Osteoblast (primary cell): ENCODE measurements at regions not wholly inside any gene's neighbourhood (a gene's known extent, or its start where the extent isn't known, plus 50 kb on each side); places are given as distances from the start of the nearest gene placed in this dataset.

Experiments
- DNase-seq: peaks from one replicate; pipeline ENCODE4 v3.0.0; 2011; ENCODE audit warnings: low spot score, mixed read lengths; ENCODE audit not compliant: insufficient read length; ENCODE audit errors: missing footprints
- H2AFZ ChIP-seq: 2 replicates; pipeline ENCODE4 v1.6.0; 2011; ENCODE audit warnings: mild to moderate bottlenecking, low read length
- H3K27ac ChIP-seq: 2 replicates; pipeline ENCODE4 v1.5.1; 2011; ENCODE audit warnings: mild to moderate bottlenecking, low read depth, low read length, moderate library complexity
- H3K27me3 ChIP-seq: 2 replicates; pipeline ENCODE4 v1.6.0; 2012; ENCODE audit warnings: mild to moderate bottlenecking, control low read depth, inconsistent platforms, low read length, moderate library complexity; ENCODE audit not compliant: insufficient read depth
- H3K36me3 ChIP-seq: 2 replicates; pipeline ENCODE4 v1.5.1; 2011; ENCODE audit warnings: mild to moderate bottlenecking, low read length, control low read depth, moderate library complexity; ENCODE audit not compliant: insufficient read depth
- H3K4me1 ChIP-seq: 2 replicates; pipeline ENCODE4 v1.5.1; 2011; ENCODE audit warnings: mild to moderate bottlenecking, low read length, control low read depth, moderate library complexity; ENCODE audit not compliant: insufficient read depth
- H3K4me2 ChIP-seq: 2 replicates; pipeline ENCODE4 v1.6.0; 2011; ENCODE audit warnings: mild to moderate bottlenecking, low read length; ENCODE audit not compliant: insufficient read depth
- H3K4me3 ChIP-seq: fragments of 200-600 bp; sonication (generic); 3 replicates; pipeline ENCODE4 v1.5.1; 2012; ENCODE audit warnings: mild to moderate bottlenecking, low read length, inconsistent platforms; ENCODE audit not compliant: insufficient read depth
- H3K79me2 ChIP-seq: 2 replicates; pipeline ENCODE4 v1.6.0; 2012; ENCODE audit warnings: mild to moderate bottlenecking, low read length, control low read depth, inconsistent platforms; ENCODE audit not compliant: insufficient read depth
- H3K9me3 ChIP-seq: 2 replicates; pipeline ENCODE4 v1.5.1; 2011; ENCODE audit warnings: low read depth, low read length, control low read depth
- H4K20me1 ChIP-seq: 2 replicates; pipeline ENCODE4 v1.6.0; 2012; ENCODE audit warnings: mild to moderate bottlenecking, low read length, control low read depth; ENCODE audit not compliant: insufficient read depth
- CTCF ChIP-seq: IDR thresholded peaks from 2 replicates; pipeline ENCODE4 v1.5.1; 2011; ENCODE audit warnings: mild to moderate bottlenecking, low read depth, low read length, moderate library complexity; ENCODE audit errors: extremely low read depth

GRCh38 chr12:16095531-16096110 lies 181.9 kb downstream of the SLC15A5 start:
- H3K4me3 ChIP-seq = no peak overlapping the region
- H3K27me3 ChIP-seq = no peaks in the 10 kb centered on the region
- H3K36me3 ChIP-seq = no peaks in the 10 kb centered on the region
- no peak overlapping the region for H3K27ac ChIP-seq
- H3K4me2 ChIP-seq = no peak overlapping the region
- no peaks in the 10 kb centered on the region for H3K9me3 ChIP-seq
- peak; percentile 43 for DNase-seq
- no peaks in the 10 kb centered on the region for H3K79me2 ChIP-seq
- H3K4me1 ChIP-seq = no peaks in the 10 kb centered on the region
- no peaks in the 10 kb centered on the region for H4K20me1 ChIP-seq
- TF ChIP-seq CTCF = no peak
- no peak overlapping the region for H2AFZ ChIP-seq

GRCh38 chr12:16094437-16094836 lies 183.0 kb downstream of the SLC15A5 start:
- TF ChIP-seq CTCF = no peak
- no peaks in the 10 kb centered on the region for H3K79me2 ChIP-seq
- H4K20me1 ChIP-seq = no peaks in the 10 kb centered on the region
- H3K4me3 ChIP-seq = no peak overlapping the region
- H3K4me2 ChIP-seq = no peak overlapping the region
- no peaks in the 10 kb centered on the region for H3K36me3 ChIP-seq
- no peaks in the 10 kb centered on the region for H3K9me3 ChIP-seq
- H3K27ac ChIP-seq = no peak overlapping the region
- no peaks in the 10 kb centered on the region for H3K4me1 ChIP-seq
- H3K27me3 ChIP-seq = no peaks in the 10 kb centered on the region
- no peak for DNase-seq
- no peak overlapping the region for H2AFZ ChIP-seq

- Histone ChIP-seq H2AFZ (no peak overlapping the region), H3K79me2 (no peaks in the 10 kb centered on the region), H3K4me2 (no peak overlapping the region), H3K9me3 (no peaks in the 10 kb centered on the region), H3K36me3 (no peaks in the 10 kb centered on the region), H3K4me1 (no peaks in the 10 kb centered on the region), H3K27ac (no peak overlapping the region), H3K27me3 (no peaks in the 10 kb centered on the region), H3K4me3 (no peak overlapping the region), H4K20me1 (no peaks in the 10 kb centered on the region)
- no peak for DNase-seq
- TF ChIP-seq CTCF = no peak
Observed at GRCh38 chr12:16093825-16094224, 182.7 kb downstream of the DERA start.

- no peak for DNase-seq
- Histone ChIP-seq H3K36me3 (no peaks in the 10 kb centered on the region), H3K4me3 (no peak overlapping the region), H3K27me3 (no peaks in the 10 kb centered on the region), H2AFZ (no peak overlapping the region), H3K27ac (no peak overlapping the region), H3K79me2 (no peaks in the 10 kb centered on the region), H3K4me2 (no peak overlapping the region), H3K4me1 (no peaks in the 10 kb centered on the region), H3K9me3 (no peaks in the 10 kb centered on the region), H4K20me1 (no peaks in the 10 kb centered on the region)
- TF ChIP-seq CTCF = no peak
Observed at GRCh38 chr12:16090974-16091373, 179.8 kb downstream of the DERA start.
